CD14-positive monocyte (primary cell): ENCODE measurements at regions not wholly inside any gene's neighbourhood (a gene's known extent, or its start where the extent isn't known, plus 50 kb on each side); places are given as distances from the start of the nearest gene placed in this dataset.
"Not testable (repeated sequence)": the region's sequence is repeated elsewhere in the genome, so short reads cannot be mapped to it uniquely, and the experiment has no call there.

Experiments used
- DNase-seq, 3 donors: peaks; one replicate each; pipeline ENCODE4 v3.0.0-alpha.2; 2011 to 2022
- H2AFZ ChIP-seq: 2 replicates; pipeline ENCODE4 v1.6.0; 2012; ENCODE audit warnings: mild to moderate bottlenecking, low read depth, low read length, inconsistent platforms; ENCODE audit not compliant: insufficient read depth, poor library complexity, severe bottlenecking
- H3K27ac ChIP-seq, 2 donors: 1 replicate in 1 of 2; 2 replicates in 1 of 2; pipeline ENCODE4 v1.5.1; 2012 to 2013; ENCODE audit warnings: low read length in 2 of 2, control low read depth in 1 of 2, inconsistent platforms in 1 of 2, low read depth in 1 of 2, mild to moderate bottlenecking in 1 of 2
- H3K27me3 ChIP-seq, 2 donors: one replicate each; pipeline versions ENCODE4 v1.6.0 to v1.6.1; 2011 to 2013; ENCODE audit warnings: low read length in 2 of 2; ENCODE audit not compliant: control insufficient read depth in 2 of 2, insufficient read depth in 2 of 2
- H3K36me3 ChIP-seq, 2 donors: replicated peaks in 1 of 2; 1 replicate in 1 of 2; 2 replicates in 1 of 2; pipeline versions ENCODE4 v1.5.1 to v1.6.1; 2012 to 2013; ENCODE audit warnings: low read length in 2 of 2, control low read depth in 1 of 2, inconsistent platforms in 1 of 2, mild to moderate bottlenecking in 1 of 2; ENCODE audit not compliant: insufficient read depth in 2 of 2, control insufficient read depth in 1 of 2
- H3K4me1 ChIP-seq, 2 donors: 1 replicate in 1 of 2; 2 replicates in 1 of 2; pipeline versions ENCODE4 v1.5.1 to v1.6.1; 2012 to 2013; ENCODE audit warnings: low read length in 2 of 2, control low read depth in 1 of 2, inconsistent platforms in 1 of 2, mild to moderate bottlenecking in 1 of 2, moderate library complexity in 1 of 2; ENCODE audit not compliant: insufficient read depth in 2 of 2, control insufficient read depth in 1 of 2
- H3K4me2 ChIP-seq: replicated peaks from 2 replicates; pipeline ENCODE3; 2012; ENCODE audit warnings: low read length, moderate library complexity, mild to moderate bottlenecking; ENCODE audit not compliant: poor library complexity, severe bottlenecking; ENCODE audit errors: extremely low read depth
- H3K4me3 ChIP-seq, 3 experiments: fragments of 200-600 bp in 1 of 3; sonication (generic) in 1 of 3; replicated peaks in 1 of 3; 1 replicate in 2 of 3; 2 replicates in 1 of 3; pipeline ENCODE4 v1.5.1; 2011 to 2013; ENCODE audit warnings: low read length in 3 of 3, mild to moderate bottlenecking in 3 of 3, control low read depth in 2 of 3, low read depth in 2 of 3, inconsistent platforms in 1 of 3, moderate library complexity in 1 of 3
- H3K79me2 ChIP-seq: 2 replicates; pipeline ENCODE4 v1.6.0; 2012; ENCODE audit warnings: mild to moderate bottlenecking, control low read depth, inconsistent platforms, low read length, moderate library complexity; ENCODE audit not compliant: insufficient read depth
- H3K9ac ChIP-seq: 2 replicates; pipeline ENCODE4 v1.6.0; 2017; ENCODE audit warnings: low read length, mild to moderate bottlenecking; ENCODE audit not compliant: insufficient read depth, poor library complexity, severe bottlenecking
- H3K9me3 ChIP-seq, 2 donors: replicated peaks in 1 of 2; 1 replicate in 1 of 2; 2 replicates in 1 of 2; pipeline versions ENCODE4 v1.5.1 to v1.6.1; 2012 to 2013; ENCODE audit warnings: low read length in 2 of 2, control low read depth in 1 of 2; ENCODE audit not compliant: control insufficient read depth in 1 of 2, insufficient read depth in 1 of 2
- H4K20me1 ChIP-seq: 2 replicates; pipeline ENCODE4 v1.6.0; 2012; ENCODE audit warnings: mild to moderate bottlenecking, low read length, control low read depth, moderate library complexity; ENCODE audit not compliant: insufficient read depth
- H3K27ac Mint-ChIP-seq, 7 donors: one replicate each; pipeline ENCODE4 v1.8.0; 2020; ENCODE audit warnings: mild to moderate bottlenecking in 7 of 7, mixed read lengths in 7 of 7, moderate library complexity in 6 of 7, inconsistent platforms in 2 of 7
- H3K27me3 Mint-ChIP-seq, 3 donors: one replicate each; pipeline ENCODE4 v1.8.0; 2021 to 2022; ENCODE audit warnings: low read depth in 3 of 3, mild to moderate bottlenecking in 3 of 3, mixed read lengths in 3 of 3, moderate library complexity in 3 of 3, inconsistent platforms in 1 of 3
- H3K36me3 Mint-ChIP-seq, 2 donors: one replicate each; pipeline ENCODE4 v1.8.0; 2020; ENCODE audit warnings: mixed read lengths in 2 of 2, inconsistent platforms in 1 of 2, mild to moderate bottlenecking in 1 of 2
- H3K4me1 Mint-ChIP-seq: one replicate; pipeline ENCODE4 v1.8.0; 2020; ENCODE audit warnings: mild to moderate bottlenecking, mixed read lengths
- H3K4me3 Mint-ChIP-seq, 2 donors: one replicate each; pipeline ENCODE4 v1.8.0; 2020; ENCODE audit warnings: mild to moderate bottlenecking in 2 of 2, mixed read lengths in 2 of 2, moderate library complexity in 1 of 2
- H3K9me3 Mint-ChIP-seq, 7 donors: one replicate each; pipeline ENCODE4 v1.8.0; 2020 to 2022; ENCODE audit warnings: mixed read lengths in 7 of 7, mild to moderate bottlenecking in 6 of 7, moderate library complexity in 6 of 7, inconsistent platforms in 2 of 7
- WGBS: methylation state at CpG from one replicate; pipeline ENCODE4 v1.1.5; 2013; ENCODE audit warnings: missing lambda C conversion rate; ENCODE audit not compliant: insufficient coverage; 5-methylcytosine and 5-hydroxymethylcytosine counted together
- intact Hi-C, 2 donors: fragments of 100-400 bp; cut with micrococcal nuclease; formaldehyde crosslinking; loops; one replicate each; pipeline versions ENCODE4 v1.15.0 to v1.15.1; 2023
- TF ChIP-seq, protein P1 (sequence below): fragments of 200-600 bp; IDR thresholded peaks from one replicate; pipeline ENCODE4 v1.8.0; 2022; ENCODE audit warnings: antibody characterized with exemption, mild to moderate bottlenecking

GRCh38 chr10:131041031-131041430 lies 270.5 kb downstream of the TCERG1L start:
- Histone ChIP-seq H4K20me1 (no peaks in the 10 kb centered on the region), H3K36me3 (no peaks in the 10 kb centered on the region), H3K9ac (no peak overlapping the region), H3K27me3 (no peaks in the 10 kb centered on the region), H3K79me2 (no peaks in the 10 kb centered on the region), H3K9me3 (peaks cover 4 to 19% of the 10 kb centered on the region in 2 donors), H3K27ac (no peak overlapping the region), H3K4me3 (no peak overlapping the region), H2AFZ (no peak overlapping the region), H3K4me1 (no peaks in the 10 kb centered on the region), H3K4me2 (no peak overlapping the region)
- 100% methylated on average over 1 of the region's 10 CpGs for WGBS
- intact Hi-C loops: no loop called here
- peaks cover 7 to 16% (median 11%) of the 10 kb centered on the region in 7 donors for H3K9me3 Mint-ChIP-seq
- DNase-seq: no peak
- no peaks in the 10 kb centered on the region for H3K4me1 Mint-ChIP-seq
- H3K27me3 Mint-ChIP-seq: peaks cover 2 to 7% (median 3%) of the 10 kb centered on the region in 3 donors
- no peak overlapping the region for H3K4me3 Mint-ChIP-seq
- H3K27ac Mint-ChIP-seq: no peak overlapping the region
- TF ChIP-seq, protein P1, sequence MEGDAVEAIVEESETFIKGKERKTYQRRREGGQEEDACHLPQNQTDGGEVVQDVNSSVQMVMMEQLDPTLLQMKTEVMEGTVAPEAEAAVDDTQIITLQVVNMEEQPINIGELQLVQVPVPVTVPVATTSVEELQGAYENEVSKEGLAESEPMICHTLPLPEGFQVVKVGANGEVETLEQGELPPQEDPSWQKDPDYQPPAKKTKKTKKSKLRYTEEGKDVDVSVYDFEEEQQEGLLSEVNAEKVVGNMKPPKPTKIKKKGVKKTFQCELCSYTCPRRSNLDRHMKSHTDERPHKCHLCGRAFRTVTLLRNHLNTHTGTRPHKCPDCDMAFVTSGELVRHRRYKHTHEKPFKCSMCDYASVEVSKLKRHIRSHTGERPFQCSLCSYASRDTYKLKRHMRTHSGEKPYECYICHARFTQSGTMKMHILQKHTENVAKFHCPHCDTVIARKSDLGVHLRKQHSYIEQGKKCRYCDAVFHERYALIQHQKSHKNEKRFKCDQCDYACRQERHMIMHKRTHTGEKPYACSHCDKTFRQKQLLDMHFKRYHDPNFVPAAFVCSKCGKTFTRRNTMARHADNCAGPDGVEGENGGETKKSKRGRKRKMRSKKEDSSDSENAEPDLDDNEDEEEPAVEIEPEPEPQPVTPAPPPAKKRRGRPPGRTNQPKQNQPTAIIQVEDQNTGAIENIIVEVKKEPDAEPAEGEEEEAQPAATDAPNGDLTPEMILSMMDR: no peak
- H3K36me3 Mint-ChIP-seq: no peaks in the 10 kb centered on the region

DNA sequence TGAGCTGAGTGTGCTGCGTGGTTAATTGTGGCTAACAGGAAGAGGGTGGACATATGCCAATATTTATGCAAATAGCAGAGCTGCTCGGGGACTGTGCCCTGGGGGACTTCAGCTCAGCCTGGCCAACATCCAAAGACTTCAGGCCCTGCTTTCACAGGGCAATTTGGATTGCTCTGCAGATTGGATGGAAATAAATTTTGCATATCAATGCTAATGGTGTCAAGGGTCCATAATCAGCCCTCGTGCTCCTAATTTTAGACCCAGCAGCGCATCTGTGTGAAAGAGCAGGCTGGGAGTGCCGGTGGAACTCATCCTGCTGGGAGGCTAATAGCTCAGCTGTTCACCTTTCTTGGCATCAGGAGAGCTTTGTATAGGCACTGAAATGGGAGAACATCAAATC lies 270.1 kb downstream of the TCERG1L start:
- H3K4me2 ChIP-seq: no peak overlapping the region
- H3K4me3 Mint-ChIP-seq: no peak overlapping the region
- intact Hi-C loops: no loop called here
- H3K79me2 ChIP-seq: no peaks in the 10 kb centered on the region
- DNase-seq: no peak
- no peaks in the 10 kb centered on the region for H3K4me1 ChIP-seq
- H2AFZ ChIP-seq: no peak overlapping the region
- WGBS: 88% methylated on average over 4 of the region's 5 CpGs
- peaks cover 4 to 19% of the 10 kb centered on the region in 2 donors for H3K9me3 ChIP-seq
- TF ChIP-seq, protein P1: no peak
- H3K9me3 Mint-ChIP-seq: peaks cover 7 to 18% (median 12%) of the 10 kb centered on the region in 7 donors
- H3K4me1 Mint-ChIP-seq: no peaks in the 10 kb centered on the region
- H3K27ac ChIP-seq: no peak overlapping the region
- H3K4me3 ChIP-seq: no peak overlapping the region
- no peaks in the 10 kb centered on the region for H4K20me1 ChIP-seq
- no peaks in the 10 kb centered on the region for H3K36me3 Mint-ChIP-seq
- no peak overlapping the region for H3K27ac Mint-ChIP-seq
- H3K27me3 Mint-ChIP-seq: peaks cover 3 to 7% (median 3%) of the 10 kb centered on the region in 3 donors
- H3K9ac ChIP-seq: no peak overlapping the region
- no peaks in the 10 kb centered on the region for H3K36me3 ChIP-seq
- H3K27me3 ChIP-seq: no peaks in the 10 kb centered on the region

DNA sequence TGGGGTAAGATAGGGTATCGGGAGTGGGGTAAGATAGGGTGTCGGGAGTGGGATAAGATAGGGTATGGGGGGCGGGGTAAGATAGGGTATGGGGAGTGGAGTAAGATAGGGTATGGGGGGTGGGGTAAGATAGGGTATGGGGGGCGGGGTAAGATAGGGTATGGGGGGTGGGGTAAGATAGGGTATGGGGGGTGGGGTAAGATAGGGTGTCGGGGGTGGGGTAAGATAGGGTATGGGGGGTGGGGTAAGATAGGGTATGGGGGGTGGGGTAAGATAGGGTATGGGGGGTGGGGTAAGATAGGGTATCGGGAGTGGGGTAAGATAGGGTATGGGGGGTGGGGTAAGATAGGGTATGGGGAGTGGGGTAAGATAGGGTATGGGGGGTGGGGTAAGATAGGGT lies 269.5 kb downstream of the TCERG1L start:
- H3K4me1 ChIP-seq, H3K27ac ChIP-seq, H4K20me1 ChIP-seq, H3K4me3 ChIP-seq, H3K36me3 Mint-ChIP-seq, DNase-seq, H3K4me2 ChIP-seq, H3K27me3 ChIP-seq, H3K27ac Mint-ChIP-seq, H3K79me2 ChIP-seq, H3K27me3 Mint-ChIP-seq, intact Hi-C loops, H3K9ac ChIP-seq, H3K36me3 ChIP-seq, H3K4me3 Mint-ChIP-seq, H2AFZ ChIP-seq, H3K4me1 Mint-ChIP-seq: not testable (repeated sequence)
- H3K9me3 Mint-ChIP-seq: peaks cover 7 to 18% (median 12%) of the 10 kb centered on the region in 7 donors
- H3K9me3 ChIP-seq: peaks cover 4 to 19% of the 10 kb centered on the region in 2 donors
- no CpG with 5 or more reads among the region's 6 CpGs for WGBS
